ENCODE measurements at regions not wholly inside any gene's neighbourhood (a gene's known extent, or its start where the extent isn't known, plus 50 kb on each side); places are given as distances from the start of the nearest gene placed in this dataset.

DNA sequence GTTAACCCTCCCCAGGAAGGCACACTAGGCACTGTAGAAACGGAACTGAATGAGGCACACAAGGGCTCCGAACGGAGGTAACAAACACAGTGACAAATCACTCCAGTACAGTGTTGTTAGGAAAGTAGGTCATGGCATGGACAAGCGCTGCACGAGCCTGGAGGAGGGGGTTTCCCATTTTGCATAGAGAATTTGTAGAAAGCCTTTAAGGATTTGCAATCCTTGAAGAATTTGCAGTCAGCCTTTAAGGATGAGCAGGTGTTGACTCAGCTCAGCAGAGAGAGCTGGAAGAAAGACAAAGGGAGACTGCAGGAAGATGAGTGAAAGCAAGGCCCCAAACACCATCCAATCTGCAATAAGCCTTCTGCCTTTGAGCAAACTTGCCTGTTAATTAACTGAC, 51.1 kb upstream of the PPP1R3C start:
- H3K9me3 Mint-ChIP-seq (ENCODE audit: insufficient read depth), result no peaks in the 10 kb centered on the region

DNA sequence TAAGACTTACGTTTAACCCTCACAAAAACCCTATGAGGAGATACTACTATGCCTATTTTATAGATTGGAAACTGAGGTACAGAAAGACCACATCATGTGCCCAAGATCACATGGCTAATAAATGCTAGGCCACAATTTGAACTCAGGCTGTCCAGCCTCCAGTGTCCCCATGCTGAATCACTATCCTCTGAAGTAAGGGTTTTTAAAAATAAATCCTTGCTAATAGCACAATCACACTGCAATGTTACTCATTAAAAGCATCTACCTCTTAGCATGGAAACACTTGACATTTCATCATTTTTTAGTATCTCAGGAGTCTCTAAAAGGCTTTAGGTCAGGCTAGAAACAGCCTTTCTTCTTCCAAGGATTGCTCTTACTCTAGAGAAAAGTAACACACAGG, 50.0 kb upstream of the PPP1R3C start:
- no peaks in the 10 kb centered on the region for H3K4me1 Mint-ChIP-seq
- Histone ChIP-seq H3K4me3 (ENCODE audit: control extremely low read depth in 1 of 5, extremely low read depth in 1 of 5, insufficient read depth in 1 of 5, low read depth in 2 of 5, low read length in 4 of 5) (no peak overlapping the region), H3K9ac (ENCODE audit: low read length) (no peak overlapping the region), H3K4me1 (ENCODE audit: control insufficient read depth in 2 of 2, insufficient read depth in 2 of 2, low read length in 2 of 2) (no peaks in the 10 kb centered on the region), H3K27ac (ENCODE audit: low read length in 2 of 2) (no peak overlapping the region), H3K36me3 (replicated peaks in 1 of 2; ENCODE audit: control extremely low read depth in 1 of 2, control insufficient read depth in 1 of 2, extremely low read depth in 1 of 2, insufficient read depth in 2 of 2, low read length in 1 of 2) (no peaks in the 10 kb centered on the region), H3K9me3 (ENCODE audit: control extremely low read depth in 1 of 3, control insufficient read depth in 2 of 3, insufficient read depth in 1 of 3, low read length in 2 of 3) (no peaks in the 10 kb centered on the region), H3K79me2 (ENCODE audit: control insufficient read depth, insufficient read depth, low read length) (no peaks in the 10 kb centered on the region), H3K27me3 (replicated peaks in 1 of 4; ENCODE audit: control extremely low read depth in 1 of 4, control insufficient read depth in 3 of 4, insufficient read depth in 4 of 4, low read length in 3 of 4) (peaks cover 0 to 2% (median 0%) of the 10 kb centered on the region in 4 experiments), H3K4me2 (replicated peaks; ENCODE audit: low read depth, low read length, poor library complexity, severe bottlenecking) (no peak overlapping the region), H4K20me1 (ENCODE audit: control insufficient read depth, insufficient read depth, low read length, poor library complexity, severe bottlenecking) (no peaks in the 10 kb centered on the region), H2AFZ (ENCODE audit: insufficient read depth, low read depth, low read length, poor library complexity, severe bottlenecking) (no peak overlapping the region)
- WGBS (ENCODE audit: insufficient coverage), result no CpG with 5 or more reads among the region's 1 CpG
- H3K27me3 Mint-ChIP-seq, result peaks cover 12% of the 10 kb centered on the region
- ATAC-seq (ENCODE audit: low read depth) (no peak), DNase-seq (no peak)
- H3K4me3 Mint-ChIP-seq, result no peak overlapping the region
- intact Hi-C loops (cut with micrococcal nuclease), result no loop called here
- ChIA-PET CTCF (no interaction called here), POLR2A (no interaction called here)
- TF ChIP-seq EZH2 (IDR thresholded peaks at IDR 0.05; ENCODE audit: borderline replicate concordance, insufficient read depth, low read depth, low read length, poor library complexity, severe bottlenecking), result no peak
- TF ChIP-seq, protein P1, sequence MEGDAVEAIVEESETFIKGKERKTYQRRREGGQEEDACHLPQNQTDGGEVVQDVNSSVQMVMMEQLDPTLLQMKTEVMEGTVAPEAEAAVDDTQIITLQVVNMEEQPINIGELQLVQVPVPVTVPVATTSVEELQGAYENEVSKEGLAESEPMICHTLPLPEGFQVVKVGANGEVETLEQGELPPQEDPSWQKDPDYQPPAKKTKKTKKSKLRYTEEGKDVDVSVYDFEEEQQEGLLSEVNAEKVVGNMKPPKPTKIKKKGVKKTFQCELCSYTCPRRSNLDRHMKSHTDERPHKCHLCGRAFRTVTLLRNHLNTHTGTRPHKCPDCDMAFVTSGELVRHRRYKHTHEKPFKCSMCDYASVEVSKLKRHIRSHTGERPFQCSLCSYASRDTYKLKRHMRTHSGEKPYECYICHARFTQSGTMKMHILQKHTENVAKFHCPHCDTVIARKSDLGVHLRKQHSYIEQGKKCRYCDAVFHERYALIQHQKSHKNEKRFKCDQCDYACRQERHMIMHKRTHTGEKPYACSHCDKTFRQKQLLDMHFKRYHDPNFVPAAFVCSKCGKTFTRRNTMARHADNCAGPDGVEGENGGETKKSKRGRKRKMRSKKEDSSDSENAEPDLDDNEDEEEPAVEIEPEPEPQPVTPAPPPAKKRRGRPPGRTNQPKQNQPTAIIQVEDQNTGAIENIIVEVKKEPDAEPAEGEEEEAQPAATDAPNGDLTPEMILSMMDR (IDR thresholded peaks at IDR 0.05), result no peak
- no peak overlapping the region for H3K27ac Mint-ChIP-seq
- H3K9me3 Mint-ChIP-seq (ENCODE audit: insufficient read depth), result no peaks in the 10 kb centered on the region

More for the DNA sequence above, 51.1 kb upstream of the PPP1R3C start:
- no peak for ATAC-seq (ENCODE audit: low read depth)
- Histone ChIP-seq H3K4me2 (replicated peaks; ENCODE audit: low read depth, low read length, poor library complexity, severe bottlenecking) (no peak overlapping the region), H3K9me3 (ENCODE audit: control extremely low read depth in 1 of 3, control insufficient read depth in 2 of 3, insufficient read depth in 1 of 3, low read length in 2 of 3) (no peaks in the 10 kb centered on the region), H3K27me3 (replicated peaks in 1 of 4; ENCODE audit: control extremely low read depth in 1 of 4, control insufficient read depth in 3 of 4, insufficient read depth in 4 of 4, low read length in 3 of 4) (peaks cover 0 to 2% (median 0%) of the 10 kb centered on the region in 4 experiments), H3K9ac (ENCODE audit: low read length) (no peak overlapping the region), H2AFZ (ENCODE audit: insufficient read depth, low read depth, low read length, poor library complexity, severe bottlenecking) (no peak overlapping the region), H3K79me2 (ENCODE audit: control insufficient read depth, insufficient read depth, low read length) (no peaks in the 10 kb centered on the region), H4K20me1 (ENCODE audit: control insufficient read depth, insufficient read depth, low read length, poor library complexity, severe bottlenecking) (no peaks in the 10 kb centered on the region), H3K27ac (ENCODE audit: low read length in 2 of 2) (no peak overlapping the region), H3K4me3 (ENCODE audit: control extremely low read depth in 1 of 5, extremely low read depth in 1 of 5, insufficient read depth in 1 of 5, low read depth in 2 of 5, low read length in 4 of 5) (no peak overlapping the region), H3K36me3 (replicated peaks in 1 of 2; ENCODE audit: control extremely low read depth in 1 of 2, control insufficient read depth in 1 of 2, extremely low read depth in 1 of 2, insufficient read depth in 2 of 2, low read length in 1 of 2) (no peaks in the 10 kb centered on the region), H3K4me1 (ENCODE audit: control insufficient read depth in 2 of 2, insufficient read depth in 2 of 2, low read length in 2 of 2) (no peaks in the 10 kb centered on the region)
- H3K4me3 Mint-ChIP-seq, result no peak overlapping the region
- peaks cover 12% of the 10 kb centered on the region for H3K27me3 Mint-ChIP-seq
- ChIA-PET CTCF (no interaction called here), POLR2A (no interaction called here)
- TF ChIP-seq, protein P1 (IDR thresholded peaks at IDR 0.05), result no peak
- TF ChIP-seq EZH2 (IDR thresholded peaks at IDR 0.05; ENCODE audit: borderline replicate concordance, insufficient read depth, low read depth, low read length, poor library complexity, severe bottlenecking), result no peak
- no peak overlapping the region for H3K27ac Mint-ChIP-seq
- no peaks in the 10 kb centered on the region for H3K4me1 Mint-ChIP-seq
- DNase-seq, result no peak
- WGBS (ENCODE audit: insufficient coverage), result 62% methylated on average over 2 of the region's 5 CpGs
- intact Hi-C loops (cut with micrococcal nuclease), result no loop called here
